SK-N-SH (cell line): ENCODE measurements at regions not wholly inside any gene's neighbourhood (a gene's known extent, or its start where the extent isn't known, plus 50 kb on each side); places are given as distances from the start of the nearest gene placed in this dataset.

Experiments
- EP300 ChIP-seq, 2 experiments: IDR thresholded peaks; 2 replicates each; pipeline versions ENCODE4 v1.4.0 to v1.6.1; 2012; ENCODE audit warnings: borderline replicate concordance in 1 of 2, low read depth in 1 of 2, low read length in 1 of 2
- EZH2phosphoT487 ChIP-seq: fragments of 200-600 bp; sonication (generic); IDR thresholded peaks from 2 replicates; pipeline ENCODE4 v1.6.1; 2017; ENCODE audit warnings: low read depth, mixed run types, mild to moderate bottlenecking, antibody characterized with exemption, moderate library complexity, borderline replicate concordance
- FOSL2 ChIP-seq: IDR thresholded peaks from 2 replicates; pipeline ENCODE4 v1.4.0; 2012; ENCODE audit warnings: low read depth, mild to moderate bottlenecking, moderate library complexity, borderline replicate concordance
- FOXM1 ChIP-seq: IDR thresholded peaks from 2 replicates; pipeline ENCODE4 v1.4.0; 2012; ENCODE audit warnings: low read depth, mild to moderate bottlenecking
- POLR2AphosphoS5 ChIP-seq: IDR thresholded peaks from 2 replicates; pipeline ENCODE4 v1.6.1; 2012; ENCODE audit warnings: low read depth, low read length
- RAD21 ChIP-seq: IDR thresholded peaks from 2 replicates; pipeline ENCODE4 v1.6.1; 2012; ENCODE audit warnings: mild to moderate bottlenecking, low read length
- RCOR1 ChIP-seq: fragments of 150-350 bp; IDR thresholded peaks from 2 replicates; pipeline ENCODE4 v1.6.1; 2017; ENCODE audit warnings: antibody characterized with exemption, low read length
- SIN3A ChIP-seq: IDR thresholded peaks from 2 replicates; pipeline ENCODE4 v1.6.1; 2012; ENCODE audit warnings: low read depth, mild to moderate bottlenecking, low read length, moderate library complexity, borderline replicate concordance
- TF ChIP-seq, protein P1 (sequence below): fragments of 200-600 bp; sonication (generic); IDR thresholded peaks from 2 replicates; pipeline ENCODE4 v1.6.1; 2017; ENCODE audit warnings: antibody characterized with exemption, mild to moderate bottlenecking, moderate library complexity
- TF ChIP-seq, protein P2 (sequence below): IDR thresholded peaks from 2 replicates; pipeline ENCODE4 v1.4.0; 2012; ENCODE audit warnings: low read depth, borderline replicate concordance
- TF ChIP-seq, protein P3 (sequence below): IDR thresholded peaks from 2 replicates; pipeline ENCODE4 v1.6.1; 2012; ENCODE audit warnings: mild to moderate bottlenecking, low read depth, low read length, moderate library complexity
- TF ChIP-seq, protein P4 (sequence below): IDR thresholded peaks from 2 replicates; pipeline ENCODE4; 2012
- TF ChIP-seq, protein P5 (sequence below): IDR thresholded peaks from 2 replicates; pipeline ENCODE4 v1.4.0; 2012; ENCODE audit warnings: low read depth

DNA sequence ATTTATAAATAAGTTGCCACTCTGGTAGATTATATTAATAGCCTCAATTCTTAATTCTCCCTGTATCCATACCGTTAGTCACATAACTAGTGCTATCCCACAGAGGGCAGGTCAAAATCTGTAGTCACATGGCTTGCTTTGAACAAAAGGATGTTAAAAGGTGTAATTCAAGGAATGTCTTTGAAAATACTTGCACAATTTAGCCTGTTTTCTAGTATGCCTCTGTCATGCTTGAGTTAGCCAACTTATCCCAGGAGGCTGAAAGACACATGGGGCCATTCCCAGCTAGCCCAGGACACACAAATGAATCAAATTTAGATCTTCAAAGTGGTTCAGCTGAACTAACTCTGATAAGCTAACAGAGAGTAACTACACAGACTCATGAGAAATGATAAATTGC is 758.5 kb upstream of the NEGR1 start:
- TF ChIP-seq, protein P1, sequence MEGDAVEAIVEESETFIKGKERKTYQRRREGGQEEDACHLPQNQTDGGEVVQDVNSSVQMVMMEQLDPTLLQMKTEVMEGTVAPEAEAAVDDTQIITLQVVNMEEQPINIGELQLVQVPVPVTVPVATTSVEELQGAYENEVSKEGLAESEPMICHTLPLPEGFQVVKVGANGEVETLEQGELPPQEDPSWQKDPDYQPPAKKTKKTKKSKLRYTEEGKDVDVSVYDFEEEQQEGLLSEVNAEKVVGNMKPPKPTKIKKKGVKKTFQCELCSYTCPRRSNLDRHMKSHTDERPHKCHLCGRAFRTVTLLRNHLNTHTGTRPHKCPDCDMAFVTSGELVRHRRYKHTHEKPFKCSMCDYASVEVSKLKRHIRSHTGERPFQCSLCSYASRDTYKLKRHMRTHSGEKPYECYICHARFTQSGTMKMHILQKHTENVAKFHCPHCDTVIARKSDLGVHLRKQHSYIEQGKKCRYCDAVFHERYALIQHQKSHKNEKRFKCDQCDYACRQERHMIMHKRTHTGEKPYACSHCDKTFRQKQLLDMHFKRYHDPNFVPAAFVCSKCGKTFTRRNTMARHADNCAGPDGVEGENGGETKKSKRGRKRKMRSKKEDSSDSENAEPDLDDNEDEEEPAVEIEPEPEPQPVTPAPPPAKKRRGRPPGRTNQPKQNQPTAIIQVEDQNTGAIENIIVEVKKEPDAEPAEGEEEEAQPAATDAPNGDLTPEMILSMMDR, result no peak
- TF ChIP-seq FOSL2 (no peak), EP300 (IDR thresholded peaks at IDR 0.05; ENCODE audit: borderline replicate concordance in 1 of 2, low read depth in 1 of 2, low read length in 1 of 2) (no peak), EZH2phosphoT487 (no peak), POLR2AphosphoS5 (no peak), FOXM1 (no peak), RCOR1 (no peak), RAD21 (no peak), SIN3A (no peak)
- TF ChIP-seq, protein P2, sequence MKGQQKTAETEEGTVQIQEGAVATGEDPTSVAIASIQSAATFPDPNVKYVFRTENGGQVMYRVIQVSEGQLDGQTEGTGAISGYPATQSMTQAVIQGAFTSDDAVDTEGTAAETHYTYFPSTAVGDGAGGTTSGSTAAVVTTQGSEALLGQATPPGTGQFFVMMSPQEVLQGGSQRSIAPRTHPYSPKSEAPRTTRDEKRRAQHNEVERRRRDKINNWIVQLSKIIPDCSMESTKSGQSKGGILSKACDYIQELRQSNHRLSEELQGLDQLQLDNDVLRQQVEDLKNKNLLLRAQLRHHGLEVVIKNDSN, result no peak
- TF ChIP-seq, protein P3, sequence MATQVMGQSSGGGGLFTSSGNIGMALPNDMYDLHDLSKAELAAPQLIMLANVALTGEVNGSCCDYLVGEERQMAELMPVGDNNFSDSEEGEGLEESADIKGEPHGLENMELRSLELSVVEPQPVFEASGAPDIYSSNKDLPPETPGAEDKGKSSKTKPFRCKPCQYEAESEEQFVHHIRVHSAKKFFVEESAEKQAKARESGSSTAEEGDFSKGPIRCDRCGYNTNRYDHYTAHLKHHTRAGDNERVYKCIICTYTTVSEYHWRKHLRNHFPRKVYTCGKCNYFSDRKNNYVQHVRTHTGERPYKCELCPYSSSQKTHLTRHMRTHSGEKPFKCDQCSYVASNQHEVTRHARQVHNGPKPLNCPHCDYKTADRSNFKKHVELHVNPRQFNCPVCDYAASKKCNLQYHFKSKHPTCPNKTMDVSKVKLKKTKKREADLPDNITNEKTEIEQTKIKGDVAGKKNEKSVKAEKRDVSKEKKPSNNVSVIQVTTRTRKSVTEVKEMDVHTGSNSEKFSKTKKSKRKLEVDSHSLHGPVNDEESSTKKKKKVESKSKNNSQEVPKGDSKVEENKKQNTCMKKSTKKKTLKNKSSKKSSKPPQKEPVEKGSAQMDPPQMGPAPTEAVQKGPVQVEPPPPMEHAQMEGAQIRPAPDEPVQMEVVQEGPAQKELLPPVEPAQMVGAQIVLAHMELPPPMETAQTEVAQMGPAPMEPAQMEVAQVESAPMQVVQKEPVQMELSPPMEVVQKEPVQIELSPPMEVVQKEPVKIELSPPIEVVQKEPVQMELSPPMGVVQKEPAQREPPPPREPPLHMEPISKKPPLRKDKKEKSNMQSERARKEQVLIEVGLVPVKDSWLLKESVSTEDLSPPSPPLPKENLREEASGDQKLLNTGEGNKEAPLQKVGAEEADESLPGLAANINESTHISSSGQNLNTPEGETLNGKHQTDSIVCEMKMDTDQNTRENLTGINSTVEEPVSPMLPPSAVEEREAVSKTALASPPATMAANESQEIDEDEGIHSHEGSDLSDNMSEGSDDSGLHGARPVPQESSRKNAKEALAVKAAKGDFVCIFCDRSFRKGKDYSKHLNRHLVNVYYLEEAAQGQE, result no peak
- TF ChIP-seq, protein P4, sequence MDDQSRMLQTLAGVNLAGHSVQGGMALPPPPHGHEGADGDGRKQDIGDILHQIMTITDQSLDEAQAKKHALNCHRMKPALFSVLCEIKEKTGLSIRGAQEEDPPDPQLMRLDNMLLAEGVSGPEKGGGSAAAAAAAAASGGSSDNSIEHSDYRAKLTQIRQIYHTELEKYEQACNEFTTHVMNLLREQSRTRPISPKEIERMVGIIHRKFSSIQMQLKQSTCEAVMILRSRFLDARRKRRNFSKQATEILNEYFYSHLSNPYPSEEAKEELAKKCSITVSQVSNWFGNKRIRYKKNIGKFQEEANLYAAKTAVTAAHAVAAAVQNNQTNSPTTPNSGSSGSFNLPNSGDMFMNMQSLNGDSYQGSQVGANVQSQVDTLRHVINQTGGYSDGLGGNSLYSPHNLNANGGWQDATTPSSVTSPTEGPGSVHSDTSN, result no peak
- TF ChIP-seq, protein P5, sequence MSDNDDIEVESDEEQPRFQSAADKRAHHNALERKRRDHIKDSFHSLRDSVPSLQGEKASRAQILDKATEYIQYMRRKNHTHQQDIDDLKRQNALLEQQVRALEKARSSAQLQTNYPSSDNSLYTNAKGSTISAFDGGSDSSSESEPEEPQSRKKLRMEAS, result no peak
